ENCODE measurements at regions not wholly inside any gene's neighbourhood (a gene's known extent, or its start where the extent isn't known, plus 50 kb on each side); places are given as distances from the start of the nearest gene placed in this dataset.

GRCh38 chr6:78400076-78400475 is 467.3 kb upstream of the IRAK1BP1 start:
- TF ChIP-seq CTCF (IDR thresholded peaks at IDR 0.05) (no peak), POLR2AphosphoS5 (IDR thresholded peaks at IDR 0.05) (no peak)

Measured in breast epithelium (tissue), 3 donors.